ENCODE measurements at regions not wholly inside any gene's neighbourhood (a gene's known extent, or its start where the extent isn't known, plus 50 kb on each side); places are given as distances from the start of the nearest gene placed in this dataset.
"Not testable (repeated sequence)": the region's sequence is repeated elsewhere in the genome, so short reads cannot be mapped to it uniquely, and the experiment has no call there.

GRCh38 chr6:69456086-69456485 lies 340.7 kb downstream of the LMBRD1 start:
- CTCF ChIA-PET: interaction anchor here (0.5 kb wide), 1 partner anchor 25 kb away, joined by 3 read pairs; no protein-coding TSS in a partner anchor
- no peak for TF ChIP-seq CTCF (conservative IDR thresholded peaks at IDR 0.05; ENCODE audit: low read depth)
- POLR2A ChIA-PET (ENCODE audit: low non-redundant PET): no interaction called here
- no peak overlapping the region for H3K27ac ChIP-seq
- no peak for DNase-seq (ENCODE audit: low spot score)

GRCh38 chr6:69454619-69455018 lies 342.2 kb downstream of the LMBRD1 start:
- POLR2A ChIA-PET (ENCODE audit: low non-redundant PET); DNase-seq (ENCODE audit: low spot score); H3K27ac ChIP-seq: not testable (repeated sequence)
- CTCF ChIA-PET: interaction anchor here (0.6 kb wide), 1 partner anchor 767 kb away, joined by 3 read pairs; no protein-coding TSS in a partner anchor

- POLR2A ChIA-PET (ENCODE audit: low non-redundant PET); CTCF ChIA-PET; DNase-seq (ENCODE audit: low spot score); H3K27ac ChIP-seq: not testable (repeated sequence)
These were observed 346.3 kb downstream of the LMBRD1 start for GRCh38 chr6:69450493-69450892.

- CTCF ChIA-PET: no interaction called here
- POLR2A ChIA-PET (ENCODE audit: low non-redundant PET): no interaction called here
- TF ChIP-seq CTCF (conservative IDR thresholded peaks at IDR 0.05; ENCODE audit: low read depth): no peak
- DNase-seq (ENCODE audit: low spot score): no peak
- no peak overlapping the region for H3K27ac ChIP-seq
These were observed 346.9 kb downstream of the LMBRD1 start for GRCh38 chr6:69449887-69450286.
